ENCODE measurements at regions not wholly inside any gene's neighbourhood (a gene's known extent, or its start where the extent isn't known, plus 50 kb on each side); places are given as distances from the start of the nearest gene placed in this dataset.

DNA sequence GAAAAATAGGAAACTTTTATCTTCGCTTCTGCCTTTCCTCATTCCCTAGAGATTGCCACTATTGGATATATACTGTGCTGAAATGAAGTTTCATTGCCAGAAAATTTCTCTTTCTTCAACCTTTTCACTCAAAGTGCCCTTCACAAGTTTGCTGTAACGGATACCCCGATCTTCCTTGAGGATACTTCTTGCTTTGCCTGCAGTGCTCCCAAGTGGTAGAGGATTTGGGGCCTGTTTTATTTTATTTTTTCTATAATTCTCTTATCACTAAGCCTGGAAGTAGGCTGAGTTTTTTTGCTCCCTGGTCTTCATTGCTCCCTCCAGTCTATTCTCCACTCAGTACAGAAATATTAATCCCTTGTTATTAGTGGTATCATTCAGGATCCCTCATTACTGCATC is 481.4 kb upstream of the CDH18 start:
- TF ChIP-seq EZH2phosphoT487 (IDR thresholded peaks at IDR 0.05; ENCODE audit: insufficient read depth, low read depth) (no peak), EZH2 (IDR thresholded peaks at IDR 0.05; ENCODE audit: insufficient read depth, poor library complexity, severe bottlenecking) (no peak)
